ENCODE measurements at regions not wholly inside any gene's neighbourhood (a gene's known extent, or its start where the extent isn't known, plus 50 kb on each side); places are given as distances from the start of the nearest gene placed in this dataset.

DNA sequence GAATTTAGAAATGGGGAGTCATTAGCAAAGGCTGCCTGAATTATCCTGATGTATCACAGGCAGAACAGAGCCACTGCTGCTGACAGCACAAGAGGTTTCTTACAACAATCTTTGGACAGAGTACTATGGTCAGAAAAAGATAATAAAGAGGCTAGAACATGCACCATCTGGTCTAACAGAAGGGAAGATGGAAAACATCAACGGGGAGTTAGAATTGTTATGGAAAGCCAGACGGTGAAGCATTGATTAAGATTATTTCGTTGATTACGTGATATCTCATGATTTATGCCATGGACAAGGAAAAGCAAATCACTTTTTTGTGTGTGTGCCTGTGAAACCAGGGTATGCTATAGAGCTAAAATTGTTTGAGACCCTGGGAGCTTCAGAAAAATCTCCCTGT is 409.4 kb upstream of the ETAA1 start:
- peaks cover 2% of the 10 kb centered on the region for H3K36me3 Mint-ChIP-seq (ENCODE audit: low read depth)
- peaks cover 23% of the 10 kb centered on the region for H3K27me3 Mint-ChIP-seq (ENCODE audit: low read depth)
- no peak overlapping the region for H3K27ac Mint-ChIP-seq (ENCODE audit: unreplicated experiment)
- H3K4me3 Mint-ChIP-seq (ENCODE audit: unreplicated experiment) = no peak overlapping the region
- no peaks in the 10 kb centered on the region for H3K9me3 Mint-ChIP-seq (ENCODE audit: low read depth)
- TF ChIP-seq, protein P1, sequence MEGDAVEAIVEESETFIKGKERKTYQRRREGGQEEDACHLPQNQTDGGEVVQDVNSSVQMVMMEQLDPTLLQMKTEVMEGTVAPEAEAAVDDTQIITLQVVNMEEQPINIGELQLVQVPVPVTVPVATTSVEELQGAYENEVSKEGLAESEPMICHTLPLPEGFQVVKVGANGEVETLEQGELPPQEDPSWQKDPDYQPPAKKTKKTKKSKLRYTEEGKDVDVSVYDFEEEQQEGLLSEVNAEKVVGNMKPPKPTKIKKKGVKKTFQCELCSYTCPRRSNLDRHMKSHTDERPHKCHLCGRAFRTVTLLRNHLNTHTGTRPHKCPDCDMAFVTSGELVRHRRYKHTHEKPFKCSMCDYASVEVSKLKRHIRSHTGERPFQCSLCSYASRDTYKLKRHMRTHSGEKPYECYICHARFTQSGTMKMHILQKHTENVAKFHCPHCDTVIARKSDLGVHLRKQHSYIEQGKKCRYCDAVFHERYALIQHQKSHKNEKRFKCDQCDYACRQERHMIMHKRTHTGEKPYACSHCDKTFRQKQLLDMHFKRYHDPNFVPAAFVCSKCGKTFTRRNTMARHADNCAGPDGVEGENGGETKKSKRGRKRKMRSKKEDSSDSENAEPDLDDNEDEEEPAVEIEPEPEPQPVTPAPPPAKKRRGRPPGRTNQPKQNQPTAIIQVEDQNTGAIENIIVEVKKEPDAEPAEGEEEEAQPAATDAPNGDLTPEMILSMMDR (IDR thresholded peaks at IDR 0.05) = no peak
- DNase-seq (ENCODE audit: low spot score) = no peak
- H3K4me1 Mint-ChIP-seq (ENCODE audit: low read depth) = no peaks in the 10 kb centered on the region

- TF ChIP-seq, protein P1 (IDR thresholded peaks at IDR 0.05) = no peak
- peaks cover 16% of the 10 kb centered on the region for H3K27me3 Mint-ChIP-seq (ENCODE audit: low read depth)
- H3K4me1 Mint-ChIP-seq (ENCODE audit: low read depth) = no peaks in the 10 kb centered on the region
- no peak for DNase-seq (ENCODE audit: low spot score)
- H3K4me3 Mint-ChIP-seq (ENCODE audit: unreplicated experiment) = no peak overlapping the region
- H3K36me3 Mint-ChIP-seq (ENCODE audit: low read depth) = no peaks in the 10 kb centered on the region
- H3K27ac Mint-ChIP-seq (ENCODE audit: unreplicated experiment) = no peak overlapping the region
- peaks cover 9% of the 10 kb centered on the region for H3K9me3 Mint-ChIP-seq (ENCODE audit: low read depth)
These were observed 402.5 kb upstream of the ETAA1 start for GRCh38 chr2:66994654-66995053.

DNA sequence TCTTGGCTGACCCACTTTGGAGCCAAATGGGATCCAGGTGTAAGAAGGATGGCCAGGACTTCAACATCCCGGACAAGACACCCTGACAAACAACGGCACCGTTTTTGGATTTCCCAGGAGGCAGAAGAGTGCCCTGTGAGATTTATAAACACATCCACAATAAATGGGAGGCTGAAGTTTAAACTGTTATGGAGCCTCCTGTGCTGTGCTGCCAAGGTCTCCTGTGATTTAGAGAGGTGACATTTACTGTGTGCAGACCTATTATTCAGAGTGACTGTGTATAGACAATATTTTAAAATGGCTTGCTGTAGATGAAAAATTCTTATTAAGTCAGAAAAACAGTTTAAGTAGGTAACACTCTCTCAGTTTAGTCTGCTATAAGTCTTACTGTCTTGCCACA is 401.5 kb upstream of the ETAA1 start:
- peaks cover 9% of the 10 kb centered on the region for H3K9me3 Mint-ChIP-seq (ENCODE audit: low read depth)
- TF ChIP-seq, protein P1 (IDR thresholded peaks at IDR 0.05) = no peak
- H3K27me3 Mint-ChIP-seq (ENCODE audit: low read depth) = peaks cover 12% of the 10 kb centered on the region
- no peaks in the 10 kb centered on the region for H3K36me3 Mint-ChIP-seq (ENCODE audit: low read depth)
- DNase-seq (ENCODE audit: low spot score) = no peak
- H3K4me3 Mint-ChIP-seq (ENCODE audit: unreplicated experiment) = no peak overlapping the region
- H3K4me1 Mint-ChIP-seq (ENCODE audit: low read depth) = no peaks in the 10 kb centered on the region
- H3K27ac Mint-ChIP-seq (ENCODE audit: unreplicated experiment) = no peak overlapping the region

DNA sequence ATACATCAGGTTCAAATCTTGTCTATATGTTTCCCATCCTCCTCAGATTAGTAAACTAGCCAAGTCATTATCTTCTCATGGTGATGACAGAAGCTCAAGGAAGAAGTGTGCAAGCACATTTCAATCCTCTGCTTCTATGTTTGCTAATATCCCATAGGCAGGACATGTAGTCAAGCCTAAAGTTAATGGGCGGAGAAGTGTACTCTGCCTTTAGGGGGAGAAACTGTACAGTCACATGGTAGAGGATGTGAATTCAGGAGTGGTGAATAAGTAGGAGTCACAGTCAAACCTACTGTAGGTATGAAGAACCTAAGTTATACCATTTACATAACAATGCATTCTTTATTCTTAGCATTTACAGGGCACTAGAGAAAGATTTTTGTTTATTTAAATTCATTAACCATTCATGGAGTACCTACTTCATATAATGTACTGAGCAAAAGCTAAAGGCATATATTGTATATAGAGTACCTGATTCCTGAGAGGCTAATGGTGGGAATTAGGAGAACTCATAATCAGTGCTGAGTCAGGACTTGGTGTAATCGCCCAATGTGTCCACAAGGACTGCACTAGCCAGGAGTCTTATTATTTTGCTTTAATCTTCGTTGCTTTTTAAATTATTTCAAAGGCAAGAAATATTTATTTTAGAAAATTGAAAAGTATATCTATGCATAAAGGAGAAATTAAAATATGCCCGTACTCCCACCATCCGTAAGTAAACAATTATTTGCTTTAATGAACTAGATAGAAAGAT is 394.3 kb upstream of the ETAA1 start:
- Mint-ChIP-seq H3K27me3 (ENCODE audit: low read depth) (peaks cover 11% of the 10 kb centered on the region), H3K4me1 (ENCODE audit: low read depth) (no peaks in the 10 kb centered on the region), H3K4me3 (ENCODE audit: unreplicated experiment) (no peak overlapping the region), H3K27ac (ENCODE audit: unreplicated experiment) (no peak overlapping the region), H3K9me3 (ENCODE audit: low read depth) (peaks cover 5% of the 10 kb centered on the region), H3K36me3 (ENCODE audit: low read depth) (no peaks in the 10 kb centered on the region)
- no peak for DNase-seq (ENCODE audit: low spot score)
- TF ChIP-seq, protein P1 (IDR thresholded peaks at IDR 0.05) = peak; percentile 27

DNA sequence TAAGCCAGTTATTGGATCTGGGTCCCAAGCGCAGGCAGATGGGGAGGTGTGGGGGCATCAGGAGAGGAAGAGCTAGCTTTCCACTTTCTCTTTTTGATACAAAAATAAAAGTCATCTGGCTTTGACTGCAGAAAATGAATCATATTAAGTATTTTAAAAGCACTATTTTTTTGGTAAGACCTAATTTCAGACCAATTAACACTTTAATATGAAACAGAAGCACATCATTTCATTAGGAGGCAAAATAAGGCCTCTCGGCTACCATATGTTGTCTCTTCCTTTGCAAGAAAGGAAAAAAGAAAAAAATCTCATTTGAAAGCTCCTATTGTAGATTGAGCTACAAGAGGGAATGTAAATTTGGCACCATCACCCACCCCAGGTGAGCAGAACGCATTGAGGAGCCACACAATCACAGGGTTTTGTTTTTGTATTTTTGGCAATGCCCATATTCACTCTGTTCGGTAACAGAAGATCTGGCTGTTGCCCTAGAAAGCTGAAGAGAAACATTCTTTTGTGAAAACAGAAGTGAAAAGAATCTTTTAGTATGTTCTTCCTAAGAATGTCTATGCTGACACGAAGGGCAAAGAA is 390.7 kb upstream of the ETAA1 start:
- Mint-ChIP-seq H3K27ac (ENCODE audit: unreplicated experiment) (no peak overlapping the region), H3K9me3 (ENCODE audit: low read depth) (no peaks in the 10 kb centered on the region), H3K27me3 (ENCODE audit: low read depth) (peaks cover 14% of the 10 kb centered on the region), H3K4me3 (ENCODE audit: unreplicated experiment) (no peak overlapping the region), H3K4me1 (ENCODE audit: low read depth) (no peaks in the 10 kb centered on the region), H3K36me3 (ENCODE audit: low read depth) (no peaks in the 10 kb centered on the region)
- TF ChIP-seq, protein P1 (IDR thresholded peaks at IDR 0.05) = no peak
- DNase-seq (ENCODE audit: low spot score) = no peak

Measured in chondrocyte (in vitro differentiated cells).